ENCODE measurements at regions not wholly inside any gene's neighbourhood (a gene's known extent, or its start where the extent isn't known, plus 50 kb on each side); places are given as distances from the start of the nearest gene placed in this dataset.
A peak's percentile ranks its signal among the peaks of the same experiment; 100 is the strongest.

DNA sequence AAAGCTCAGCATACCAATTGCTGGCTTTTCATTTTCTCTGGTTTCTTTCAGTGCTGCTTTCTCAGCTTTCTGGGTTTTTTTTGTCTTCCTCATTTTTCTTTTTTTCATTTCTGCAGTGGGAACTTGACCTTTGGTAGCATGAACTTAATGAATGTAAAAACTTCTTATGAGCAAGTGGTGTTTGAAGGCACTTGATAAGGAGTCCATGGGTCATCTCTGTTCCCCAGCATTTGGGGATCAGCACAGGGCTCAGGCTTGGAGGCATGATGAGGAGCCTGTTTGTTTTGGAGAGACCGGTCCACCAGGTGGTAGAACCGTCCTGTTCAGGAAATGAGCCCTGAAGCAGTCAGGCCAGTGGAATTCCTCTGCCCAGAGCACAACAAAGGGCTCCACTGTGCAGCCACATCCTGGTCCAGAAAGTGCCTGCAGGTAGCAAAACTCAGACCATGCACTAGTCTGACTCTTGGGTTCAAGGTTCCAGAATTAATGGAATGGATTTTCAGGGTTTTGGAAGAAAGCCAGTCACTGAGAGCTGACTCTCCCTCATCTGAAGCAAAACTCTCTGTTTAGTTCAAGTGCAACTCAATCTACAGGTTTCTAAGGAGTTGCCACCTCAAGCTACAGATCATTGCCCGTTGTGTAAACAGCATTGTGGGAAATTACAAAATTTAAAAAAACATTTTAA lies 52.3 kb upstream of the ADGRF1 start:
- TF ChIP-seq EZH2 (IDR thresholded peaks at IDR 0.05; ENCODE audit: low read depth, low read length, severe bottlenecking) (no peak), SIN3A (conservative IDR thresholded peaks at IDR 0.05 in 1 of 2, IDR thresholded peaks at IDR 0.05 in 1 of 2; ENCODE audit: low read depth in 1 of 2, low read length in 2 of 2) (no peak), POLR2A (IDR thresholded peaks at IDR 0.05; ENCODE audit: control extremely low read depth in 1 of 2, low read depth in 2 of 2, low read length in 2 of 2) (no peak), CHD1 (IDR thresholded peaks at IDR 0.05; ENCODE audit: low read depth, low read length) (no peak), JUND (IDR thresholded peaks at IDR 0.05; ENCODE audit: low read length) (no peak), TBP (IDR thresholded peaks at IDR 0.05; ENCODE audit: low read depth, low read length) (no peak), EP300 (IDR thresholded peaks at IDR 0.05; ENCODE audit: borderline replicate concordance in 1 of 2, low read depth in 2 of 2, low read length in 2 of 2) (no peak), NANOG (IDR thresholded peaks at IDR 0.05; ENCODE audit: insufficient read depth, low read depth, low read length, poor library complexity, severe bottlenecking) (no peak), SRF (IDR thresholded peaks at IDR 0.05; ENCODE audit: low read depth, low read length) (no peak)
- TF ChIP-seq, protein P1, sequence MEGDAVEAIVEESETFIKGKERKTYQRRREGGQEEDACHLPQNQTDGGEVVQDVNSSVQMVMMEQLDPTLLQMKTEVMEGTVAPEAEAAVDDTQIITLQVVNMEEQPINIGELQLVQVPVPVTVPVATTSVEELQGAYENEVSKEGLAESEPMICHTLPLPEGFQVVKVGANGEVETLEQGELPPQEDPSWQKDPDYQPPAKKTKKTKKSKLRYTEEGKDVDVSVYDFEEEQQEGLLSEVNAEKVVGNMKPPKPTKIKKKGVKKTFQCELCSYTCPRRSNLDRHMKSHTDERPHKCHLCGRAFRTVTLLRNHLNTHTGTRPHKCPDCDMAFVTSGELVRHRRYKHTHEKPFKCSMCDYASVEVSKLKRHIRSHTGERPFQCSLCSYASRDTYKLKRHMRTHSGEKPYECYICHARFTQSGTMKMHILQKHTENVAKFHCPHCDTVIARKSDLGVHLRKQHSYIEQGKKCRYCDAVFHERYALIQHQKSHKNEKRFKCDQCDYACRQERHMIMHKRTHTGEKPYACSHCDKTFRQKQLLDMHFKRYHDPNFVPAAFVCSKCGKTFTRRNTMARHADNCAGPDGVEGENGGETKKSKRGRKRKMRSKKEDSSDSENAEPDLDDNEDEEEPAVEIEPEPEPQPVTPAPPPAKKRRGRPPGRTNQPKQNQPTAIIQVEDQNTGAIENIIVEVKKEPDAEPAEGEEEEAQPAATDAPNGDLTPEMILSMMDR (IDR thresholded peaks at IDR 0.05; ENCODE audit: control extremely low read depth in 1 of 3, insufficient read depth in 1 of 3, low read depth in 1 of 3, low read length in 3 of 3): peak in 1 of 3 experiments; percentile 3; a peak in 1 of 4 replicates
